GM12878 (cell line): ENCODE measurements at regions not wholly inside any gene's neighbourhood (a gene's known extent, or its start where the extent isn't known, plus 50 kb on each side); places are given as distances from the start of the nearest gene placed in this dataset.
"Not testable (repeated sequence)": the region's sequence is repeated elsewhere in the genome, so short reads cannot be mapped to it uniquely, and the experiment has no call there.

ENCODE experiments used
- ATAC-seq: fragments of 200-7000 bp; cut with Tn5 transposase; 3 replicates; pipeline ENCODE4 v1.9.1; 2020; ENCODE audit warnings: mild to moderate bottlenecking, moderate library complexity
- BruUV-seq: library from RNA; stranded (reverse); fragments of 400-500 nt; replicated peaks from 2 replicates; lab custom pipeline; 2021; lab: Mats Ljungman, UMichigan
- CTCF ChIA-PET: fragments of 300-600 bp; sonication (Branson Sonifier 250); formaldehyde crosslinking; extraction: SDS; loops from one replicate; lab custom pipeline; 2021; ENCODE audit warnings: inconsistent platforms; lab: Yijun Ruan, JAX
- POLR2A ChIA-PET: fragments of 350-600 bp; formaldehyde crosslinking; extraction: SDS; loops from one replicate; lab custom pipeline; 2021; ENCODE audit warnings: inconsistent platforms; lab: Charles Lee
- RAD21 ChIA-PET: fragments of 300-600 bp; sonication (Branson Sonifier 250); formaldehyde crosslinking; loops from one replicate; lab custom pipeline; 2023; ENCODE audit warnings: antibody characterized with exemption; ENCODE audit not compliant: unreplicated experiment; lab: Charles Lee
- SMC1A ChIA-PET: fragments of 300-600 bp; sonication (Branson Sonifier 250); formaldehyde crosslinking; loops from one replicate; lab custom pipeline; 2023; ENCODE audit not compliant: unreplicated experiment, uncharacterized antibody; lab: Charles Lee
- DNase-seq: peaks from one replicate; pipeline ENCODE4 v3.0.0-alpha.2; 2011; ENCODE audit warnings: low read depth, low spot score
- FAIRE-seq: peaks from 3 replicates; lab custom pipeline; 2011; peaks lifted over from hg19 to GRCh38; lab: Jason Lieb, UNC
- H2AFZ ChIP-seq: 2 replicates; pipeline ENCODE4 v1.6.0; 2011; ENCODE audit warnings: low read depth, low read length, control low read depth; ENCODE audit not compliant: control insufficient read depth
- H3K27ac ChIP-seq: 2 replicates; pipeline ENCODE4 v1.5.1; 2011; ENCODE audit warnings: control low read depth; ENCODE audit not compliant: control insufficient read depth, insufficient read depth
- H3K27me3 ChIP-seq, 2 experiments: replicated peaks in 1 of 2; 2 replicates each; pipeline versions ENCODE4 v1.6.0 to v1.6.1; 2011; ENCODE audit warnings: low read length in 1 of 2; ENCODE audit not compliant: control insufficient read depth in 2 of 2, insufficient read depth in 2 of 2
- H3K36me3 ChIP-seq, 2 experiments: 2 replicates each; pipeline ENCODE4 v1.5.1; 2011; ENCODE audit warnings: low read length in 1 of 2; ENCODE audit not compliant: control insufficient read depth in 2 of 2, insufficient read depth in 2 of 2
- H3K4me1 ChIP-seq: 2 replicates; pipeline ENCODE4 v1.6.1; 2011; ENCODE audit warnings: mild to moderate bottlenecking, low read length, moderate library complexity, mixed read lengths; ENCODE audit not compliant: control insufficient read depth, insufficient read depth
- H3K4me2 ChIP-seq: 2 replicates; pipeline ENCODE4 v1.6.0; 2011; ENCODE audit warnings: control low read depth; ENCODE audit not compliant: control insufficient read depth, insufficient read depth
- H3K4me3 ChIP-seq: fragments of 200-600 bp; sonication (generic); 2 replicates; pipeline ENCODE4 v1.5.1; 2016
- H3K79me2 ChIP-seq: 2 replicates; pipeline ENCODE4 v1.6.0; 2011; ENCODE audit warnings: low read length; ENCODE audit not compliant: control insufficient read depth, insufficient read depth
- H3K9ac ChIP-seq: 2 replicates; pipeline ENCODE4 v1.8.0; 2011; ENCODE audit warnings: low read length, control low read depth, mixed read lengths; ENCODE audit not compliant: control insufficient read depth, insufficient read depth
- H3K9me3 ChIP-seq: replicated peaks from 3 replicates; pipeline ENCODE4 v1.5.1; 2011; ENCODE audit warnings: mild to moderate bottlenecking, low read length; ENCODE audit not compliant: control insufficient read depth, insufficient read depth
- H4K20me1 ChIP-seq: 2 replicates; pipeline ENCODE4 v1.6.0; 2011; ENCODE audit not compliant: control insufficient read depth, insufficient read depth
- ASH2L ChIP-seq: fragments of 300-600, 200-600 bp; sonication (generic); IDR thresholded peaks from 2 replicates; pipeline ENCODE4 v1.6.1; 2017; ENCODE audit warnings: low read depth, mild to moderate bottlenecking, borderline replicate concordance
- ESRRA ChIP-seq: IDR thresholded peaks from 2 replicates; pipeline ENCODE4 v1.6.1; 2012; ENCODE audit warnings: mild to moderate bottlenecking, low read length, improper control_type of control experiment
- JUND ChIP-seq: IDR thresholded peaks from 2 replicates; pipeline ENCODE4 v1.6.1; 2012; ENCODE audit warnings: low read depth, mild to moderate bottlenecking, low read length, improper control_type of control experiment, moderate library complexity
- MTA3 ChIP-seq: IDR thresholded peaks from 2 replicates; pipeline ENCODE4 v1.6.1; 2012; ENCODE audit warnings: low read length, inconsistent platforms, borderline replicate concordance
- PAX5 ChIP-seq: IDR thresholded peaks from 2 replicates; pipeline ENCODE4 v1.6.1; 2011; ENCODE audit warnings: low read depth, low read length, borderline replicate concordance
- RAD21 ChIP-seq: IDR thresholded peaks from 2 replicates; pipeline ENCODE4 v1.6.1; 2011; ENCODE audit warnings: mild to moderate bottlenecking, low read depth, low read length, moderate library complexity; ENCODE audit not compliant: insufficient read depth
- RUNX3 ChIP-seq: IDR thresholded peaks from 2 replicates; pipeline ENCODE4 v1.6.1; 2012; ENCODE audit warnings: low read length, inconsistent platforms
- SMAD1 ChIP-seq: fragments of 450-650 bp; IDR thresholded peaks from 2 replicates; pipeline ENCODE4 v1.6.1; 2018; ENCODE audit warnings: mild to moderate bottlenecking, low read depth; ENCODE audit not compliant: partially characterized antibody
- TCF7 ChIP-seq: IDR thresholded peaks from 2 replicates; pipeline ENCODE4 v1.6.1; 2014; ENCODE audit warnings: antibody characterized with exemption, borderline replicate concordance
- ZSCAN29 ChIP-seq: fragments of 450-650 bp; IDR thresholded peaks from 2 replicates; pipeline ENCODE4 v1.6.1; 2017; ENCODE audit warnings: mild to moderate bottlenecking, moderate library complexity
- WGBS: methylation state at CpG from one replicate; pipeline ENCODE4 v1.1.6; 2016; ENCODE audit warnings: low lambda C conversion rate; ENCODE audit not compliant: insufficient replicate concordance, insufficient coverage; ENCODE audit errors: missing lambda C conversion rate; 5-methylcytosine and 5-hydroxymethylcytosine counted together
- in situ Hi-C: fragments of 300-500 bp; cut with MboI; formaldehyde crosslinking; loops from 9 replicates; pipeline ENCODE4 v1.14.3; 2018; ENCODE audit warnings: mixed read lengths
- intact Hi-C: fragments of 100-400 bp; cut with micrococcal nuclease; formaldehyde crosslinking; loops from one replicate; pipeline ENCODE4 v1.14.2; 2022; ENCODE audit not compliant: unreplicated experiment

DNA sequence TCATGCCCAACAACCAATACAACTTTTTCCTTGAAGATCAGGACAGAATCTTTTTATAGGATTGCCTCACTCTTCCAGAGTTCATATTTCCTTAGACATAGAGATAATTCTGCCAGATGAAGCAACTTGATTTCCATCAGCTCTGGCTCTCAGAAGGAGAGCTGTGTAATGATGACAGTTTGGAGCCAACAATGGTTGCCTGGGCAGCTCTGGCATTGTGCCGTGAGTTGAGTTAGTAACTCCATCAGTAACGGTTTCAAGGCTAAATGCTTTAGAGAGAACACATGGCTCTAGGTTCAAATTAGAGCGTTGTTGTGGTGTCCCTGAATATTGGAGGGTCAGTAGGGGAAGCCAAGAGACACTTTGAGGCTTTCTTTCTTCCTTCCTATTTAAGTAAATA, 501.7 kb upstream of the SEL1L start:
- ChIA-PET POLR2A (no interaction called here), RAD21 (no interaction called here), CTCF (no interaction called here), SMC1A (no interaction called here)
- Histone ChIP-seq H3K79me2 (no peaks in the 10 kb centered on the region), H3K9ac (no peak overlapping the region), H3K27me3 (no peaks in the 10 kb centered on the region), H2AFZ (no peak overlapping the region), H3K4me3 (no peak overlapping the region), H3K9me3 (no peaks in the 10 kb centered on the region), H3K4me1 (no peaks in the 10 kb centered on the region), H3K36me3 (no peaks in the 10 kb centered on the region), H3K27ac (no peak overlapping the region), H4K20me1 (no peaks in the 10 kb centered on the region), H3K4me2 (no peak overlapping the region)
- no CpG with 5 or more reads among the region's 3 CpGs for WGBS
- BruUV-seq: no TSS peak
- FAIRE-seq (no peak), DNase-seq (no peak), ATAC-seq (no peak)
- intact Hi-C loops: no loop called here
- TF ChIP-seq RAD21 (no peak), ASH2L (no peak), SMAD1 (no peak), ESRRA (no peak), PAX5 (no peak), RUNX3 (no peak), MTA3 (no peak), JUND (no peak), ZSCAN29 (no peak), TCF7 (no peak)
- in situ Hi-C loops: no loop called here

- H3K79me2 ChIP-seq, H3K9me3 ChIP-seq, BruUV-seq, ATAC-seq, RAD21 ChIA-PET, FAIRE-seq, H3K27me3 ChIP-seq, H3K4me1 ChIP-seq, H3K4me3 ChIP-seq, H4K20me1 ChIP-seq, H3K4me2 ChIP-seq, H3K36me3 ChIP-seq, H3K9ac ChIP-seq, DNase-seq, in situ Hi-C loops, H3K27ac ChIP-seq, intact Hi-C loops, H2AFZ ChIP-seq, POLR2A ChIA-PET: not testable (repeated sequence)
- SMC1A ChIA-PET: interaction anchor here (0.8 to 1.1 kb wide), 3 partner anchors 9 to 47 kb away, joined by 3 to 7 read pairs (median 4); no protein-coding TSS in a partner anchor
- CTCF ChIA-PET: interaction anchor here (0.6 kb wide), 1 partner anchor 453 kb away, joined by 3 read pairs; no protein-coding TSS in a partner anchor
- 46% methylated on average over 3 of the region's 3 CpGs for WGBS
These were observed 504.4 kb upstream of the SEL1L start for GRCh38 chr14:82038066-82038465.
